Transverse colon (tissue), 4 donors: ENCODE measurements at regions not wholly inside any gene's neighbourhood (a gene's known extent, or its start where the extent isn't known, plus 50 kb on each side); places are given as distances from the start of the nearest gene placed in this dataset.

Experiments used
- DNase-seq: peaks from one replicate; pipeline ENCODE4 v3.0.0-alpha.2; 2019
- H3K27ac ChIP-seq, 4 donors: fragments of 200-600 bp; sonication (generic); 2 replicates each; pipeline ENCODE4 v1.5.1; 2016 to 2018; ENCODE audit warnings: inconsistent platforms in 4 of 4
- H3K27me3 ChIP-seq: fragments of 200-600 bp; sonication (generic); 2 replicates; pipeline ENCODE4 v1.5.1; 2017; ENCODE audit warnings: inconsistent platforms
- H3K36me3 ChIP-seq, 4 donors: fragments of 200-600 bp; sonication (generic); 2 replicates each; pipeline ENCODE4 v1.5.1; 2017 to 2019; ENCODE audit warnings: inconsistent platforms in 4 of 4
- H3K4me1 ChIP-seq, 4 donors: fragments of 200-600 bp; sonication (generic); 2 replicates each; pipeline ENCODE4 v1.5.1; 2017 to 2020; ENCODE audit warnings: inconsistent platforms in 4 of 4
- H3K4me3 ChIP-seq, 4 donors: fragments of 200-600 bp; sonication (generic); 1 replicate in 1 of 4; 2 replicates in 3 of 4; pipeline versions ENCODE4 v1.5.1 to v1.6.1; 2017 to 2019; ENCODE audit warnings: inconsistent platforms in 4 of 4
- H3K9me3 ChIP-seq, 2 donors: fragments of 200-600 bp; sonication (generic); 2 replicates each; pipeline ENCODE4 v1.5.1; 2017 to 2019; ENCODE audit warnings: inconsistent platforms in 2 of 2
- EP300 ChIP-seq: sonication (generic); formaldehyde crosslinking; IDR thresholded peaks from one replicate; pipeline ENCODE4 v1.6.1; 2017; ENCODE audit warnings: antibody characterized with exemption, low read depth
- POLR2A ChIP-seq: fragments of 450-650 bp; IDR thresholded peaks from one replicate; pipeline ENCODE4 v1.6.1; 2016; ENCODE audit warnings: antibody characterized with exemption, mild to moderate bottlenecking, moderate library complexity
- POLR2AphosphoS5 ChIP-seq, 3 donors: sonication (generic); formaldehyde crosslinking; IDR thresholded peaks; one replicate each; pipeline ENCODE4 v1.6.1; 2016; ENCODE audit warnings: antibody characterized with exemption in 3 of 3
- WGBS, 2 donors: methylation state at CpG; one replicate each; pipeline ENCODE4 v1.1.5; 2018; ENCODE audit warnings: low coverage in 1 of 2; 5-methylcytosine and 5-hydroxymethylcytosine counted together
- in situ Hi-C, 4 donors: fragments of 200-750 bp; cut with MboI; loops; one replicate each; pipeline versions ENCODE4 v1.15.0 to v1.15.1; 2017; ENCODE audit warnings: low sequenced_read_pairs in 3 of 4, low pct_ligation_motif_present in 1 of 4, low pct_unique_long_range_greater_than_20kb in 1 of 4
- intact Hi-C: fragments of 100-400 bp; cut with DNase I; formaldehyde crosslinking; loops from one replicate; pipeline ENCODE4 v1.15.1; 2023; ENCODE audit warnings: low total_unique reads
- TF ChIP-seq, protein P1 (sequence below), 5 experiments: fragments of 200-600 bp in 3 of 5; fragments of 450-650 bp in 2 of 5; sonication (generic) in 3 of 5; IDR thresholded peaks; 1 replicate in 2 of 5; 2 replicates in 3 of 5; pipeline ENCODE4 v1.5.1; 2016 to 2017; ENCODE audit warnings: antibody characterized with exemption in 5 of 5, inconsistent platforms in 3 of 5, mild to moderate bottlenecking in 2 of 5, moderate library complexity in 1 of 5

GRCh38 chr11:81219661-81220060, 1514.0 kb downstream of the FAM181B start:
- TF ChIP-seq POLR2A (no peak), POLR2AphosphoS5 (IDR thresholded peaks at IDR 0.05) (no peak), EP300 (no peak)
- TF ChIP-seq, protein P1, sequence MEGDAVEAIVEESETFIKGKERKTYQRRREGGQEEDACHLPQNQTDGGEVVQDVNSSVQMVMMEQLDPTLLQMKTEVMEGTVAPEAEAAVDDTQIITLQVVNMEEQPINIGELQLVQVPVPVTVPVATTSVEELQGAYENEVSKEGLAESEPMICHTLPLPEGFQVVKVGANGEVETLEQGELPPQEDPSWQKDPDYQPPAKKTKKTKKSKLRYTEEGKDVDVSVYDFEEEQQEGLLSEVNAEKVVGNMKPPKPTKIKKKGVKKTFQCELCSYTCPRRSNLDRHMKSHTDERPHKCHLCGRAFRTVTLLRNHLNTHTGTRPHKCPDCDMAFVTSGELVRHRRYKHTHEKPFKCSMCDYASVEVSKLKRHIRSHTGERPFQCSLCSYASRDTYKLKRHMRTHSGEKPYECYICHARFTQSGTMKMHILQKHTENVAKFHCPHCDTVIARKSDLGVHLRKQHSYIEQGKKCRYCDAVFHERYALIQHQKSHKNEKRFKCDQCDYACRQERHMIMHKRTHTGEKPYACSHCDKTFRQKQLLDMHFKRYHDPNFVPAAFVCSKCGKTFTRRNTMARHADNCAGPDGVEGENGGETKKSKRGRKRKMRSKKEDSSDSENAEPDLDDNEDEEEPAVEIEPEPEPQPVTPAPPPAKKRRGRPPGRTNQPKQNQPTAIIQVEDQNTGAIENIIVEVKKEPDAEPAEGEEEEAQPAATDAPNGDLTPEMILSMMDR (IDR thresholded peaks at IDR 0.05), result no peak
- H3K27ac ChIP-seq, result no peak overlapping the region
- in situ Hi-C loops (no loop called here), intact Hi-C loops (no loop called here)
- DNase-seq, result no peak
- no peaks in the 10 kb centered on the region for H3K27me3 ChIP-seq
- H3K9me3 ChIP-seq, result no peaks in the 10 kb centered on the region
- 25 to 57% methylated on average over 1 of the region's 1 CpG for WGBS, 2 donors
- H3K4me3 ChIP-seq, result no peak overlapping the region
- H3K4me1 ChIP-seq, result no peaks in the 10 kb centered on the region
- no peaks in the 10 kb centered on the region for H3K36me3 ChIP-seq

- Histone ChIP-seq H3K36me3 (no peaks in the 10 kb centered on the region), H3K4me3 (no peak overlapping the region), H3K9me3 (no peaks in the 10 kb centered on the region), H3K27me3 (no peaks in the 10 kb centered on the region), H3K4me1 (no peaks in the 10 kb centered on the region), H3K27ac (no peak overlapping the region)
- TF ChIP-seq EP300, result no peak
- no peak for TF ChIP-seq POLR2A
- TF ChIP-seq POLR2AphosphoS5 (IDR thresholded peaks at IDR 0.05), result no peak
- TF ChIP-seq, protein P1 (IDR thresholded peaks at IDR 0.05), result no peak
- intact Hi-C loops (no loop called here), in situ Hi-C loops (no loop called here)
- WGBS, 2 donors, result 40 to 57% methylated on average over 4 of the region's 4 CpGs
- no peak for DNase-seq
These were observed 1515.2 kb downstream of the FAM181B start for GRCh38 chr11:81218440-81218839.

DNA sequence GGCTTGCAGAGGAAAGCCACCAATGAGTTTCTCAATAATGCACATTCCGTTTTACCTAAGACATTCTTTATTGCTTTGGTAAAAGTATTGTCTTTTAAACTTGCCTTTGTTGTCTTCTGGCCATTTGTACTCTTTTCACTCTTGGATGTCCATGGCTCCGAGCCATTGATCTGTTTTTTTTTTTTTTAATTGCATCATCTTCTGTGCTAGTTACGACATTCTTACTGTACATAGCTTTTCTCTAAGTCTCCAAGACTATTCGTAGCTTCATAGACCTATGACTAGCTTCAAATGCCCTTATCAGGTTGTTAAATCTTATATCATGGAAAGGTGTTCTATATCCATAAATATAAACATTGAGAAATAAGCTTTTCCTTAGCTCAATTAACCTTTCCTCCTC, 1522.6 kb downstream of the FAM181B start:
- in situ Hi-C loops, result no loop called here

GRCh38 chr11:81207421-81208054, 1526.1 kb downstream of the FAM181B start:
- no peak for DNase-seq
- Histone ChIP-seq H3K27ac (no peak overlapping the region), H3K27me3 (no peaks in the 10 kb centered on the region), H3K9me3 (no peaks in the 10 kb centered on the region), H3K4me3 (no peak overlapping the region), H3K4me1 (no peaks in the 10 kb centered on the region), H3K36me3 (no peaks in the 10 kb centered on the region)
- no peak for TF ChIP-seq POLR2A
- TF ChIP-seq, protein P1 (IDR thresholded peaks at IDR 0.05), result no peak
- in situ Hi-C loops (no loop called here), intact Hi-C loops (no loop called here)
- WGBS, 2 donors, result 91% methylated on average over 29 of the region's 43 CpGs; no CpG with 5 or more reads in 1 of the 2 donors

More for the DNA sequence above, 1522.6 kb downstream of the FAM181B start:
- Histone ChIP-seq H3K4me1 (no peaks in the 10 kb centered on the region), H3K36me3 (no peaks in the 10 kb centered on the region), H3K27ac (no peak overlapping the region), H3K9me3 (no peaks in the 10 kb centered on the region), H3K4me3 (no peak overlapping the region), H3K27me3 (no peaks in the 10 kb centered on the region)
- no peak for DNase-seq
- 56 to 71% methylated on average over 4 of the region's 4 CpGs for WGBS, 2 donors
- intact Hi-C loops, result no loop called here
- TF ChIP-seq EP300, result no peak
- no peak for TF ChIP-seq POLR2AphosphoS5 (IDR thresholded peaks at IDR 0.05)
- TF ChIP-seq, protein P1 (IDR thresholded peaks at IDR 0.05), result no peak
- no peak for TF ChIP-seq POLR2A
